ENCODE measurements at regions not wholly inside any gene's neighbourhood (a gene's known extent, or its start where the extent isn't known, plus 50 kb on each side); places are given as distances from the start of the nearest gene placed in this dataset.
A peak's percentile ranks its signal among the peaks of the same experiment; 100 is the strongest.

GRCh38 chr5:155211764-155212163, 198.2 kb downstream of the KIF4B start:
- DNase-seq, result no peak

- peak; percentile 42 to 54 for DNase-seq
Measured at GRCh38 chr5:155222393-155222792, 208.8 kb downstream of the KIF4B start.

- no peak for DNase-seq
Measured at GRCh38 chr5:155229135-155229534, 215.6 kb downstream of the KIF4B start.

- no peak for DNase-seq
Measured at GRCh38 chr5:155239803-155240202, 226.2 kb downstream of the KIF4B start.

- DNase-seq, result no peak
Measured at GRCh38 chr5:155250596-155250995, 237.0 kb downstream of the KIF4B start.

- no peak for DNase-seq
Measured at GRCh38 chr5:155252025-155252424, 238.5 kb downstream of the KIF4B start.

DNA sequence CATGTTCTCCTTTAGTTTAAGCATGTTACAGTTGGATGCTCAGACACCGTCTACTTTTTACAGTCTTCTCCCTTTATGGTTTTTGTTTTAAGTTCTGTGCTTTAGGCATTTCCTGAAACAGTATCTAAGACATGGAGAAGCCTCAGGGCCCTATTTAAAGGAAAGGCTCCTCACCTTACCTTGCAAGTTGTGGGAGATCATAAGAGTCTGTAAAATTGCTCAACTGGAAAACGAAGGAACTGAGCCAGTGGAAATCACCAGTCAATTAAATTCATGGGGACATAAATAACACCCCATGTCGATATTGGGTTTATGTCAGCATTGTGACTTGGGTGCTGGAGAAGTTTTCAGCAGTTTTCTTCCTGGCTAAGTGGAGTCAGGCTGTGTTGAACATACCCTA, 239.2 kb downstream of the KIF4B start:
- no peak for DNase-seq

DNA sequence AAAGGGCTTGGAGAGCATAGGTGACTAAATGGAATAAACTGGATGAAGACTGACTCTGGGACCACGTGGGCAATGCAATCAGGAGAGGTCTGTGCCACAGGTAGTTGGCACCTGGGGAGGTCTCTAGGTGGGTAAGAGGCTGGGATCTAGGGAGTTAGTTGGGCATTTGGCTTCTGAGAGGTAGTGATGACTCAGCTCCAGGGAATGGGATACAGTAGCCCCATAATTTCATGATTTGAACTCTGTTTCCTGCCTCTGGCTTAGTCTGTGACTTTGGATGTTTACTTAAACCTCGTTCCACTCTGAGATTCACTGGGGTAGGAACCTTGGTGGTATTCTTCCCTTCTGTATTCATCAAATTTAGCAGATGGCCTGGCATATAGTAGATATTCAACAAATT, 240.8 kb downstream of the KIF4B start:
- no peak for DNase-seq

GRCh38 chr5:155258161-155258560, 244.6 kb downstream of the KIF4B start:
- DNase-seq, result peak; percentile 6 to 44

GRCh38 chr5:155259648-155260047, 246.1 kb downstream of the KIF4B start:
- no peak for DNase-seq

DNA sequence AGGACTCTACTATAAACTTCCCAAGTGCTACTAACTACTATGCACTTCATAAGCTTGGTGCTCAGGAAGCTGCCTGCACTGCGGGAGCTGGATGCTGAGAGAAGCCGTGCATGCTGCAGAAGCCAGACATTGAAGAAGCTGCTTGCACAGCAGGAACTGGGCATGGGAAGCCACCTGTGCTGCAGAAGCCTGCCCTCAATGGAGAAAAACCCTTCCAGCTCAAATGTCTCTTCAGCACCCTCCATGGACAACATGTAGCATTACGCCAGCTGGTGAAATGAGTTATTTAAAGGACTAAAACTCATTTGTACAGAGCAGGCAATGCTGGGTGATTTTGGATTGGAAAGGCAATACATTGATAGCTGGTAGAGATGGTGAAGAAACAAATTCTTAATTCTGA, 247.2 kb downstream of the KIF4B start:
- peak in 1 of 2 experiments; percentile 52 for DNase-seq

- no peak for DNase-seq
Measured at GRCh38 chr5:155263381-155263780, 249.8 kb downstream of the KIF4B start.

DNA sequence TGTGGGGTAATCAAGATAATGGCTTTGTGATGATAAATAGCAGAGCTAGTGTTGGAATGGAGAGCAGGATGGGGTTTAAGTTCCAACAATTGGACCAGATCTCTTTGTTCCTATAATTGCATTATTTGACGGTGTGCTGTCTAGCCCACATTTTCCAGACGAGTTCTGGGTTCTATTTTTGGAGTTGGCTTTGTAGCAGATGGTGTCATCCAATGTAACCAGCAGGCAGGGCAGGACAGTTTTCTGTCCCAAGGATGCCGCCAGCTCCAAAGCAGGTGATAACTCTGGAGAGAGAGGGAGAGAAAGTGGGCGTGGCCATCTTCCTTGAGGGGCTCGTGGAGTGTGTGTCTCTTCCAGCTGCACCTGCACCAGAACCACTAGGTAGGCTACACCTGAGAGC, 251.3 kb downstream of the KIF4B start:
- DNase-seq, result no peak

GRCh38 chr5:155268770-155269425, 255.3 kb downstream of the KIF4B start:
- DNase-seq, result no peak

DNA sequence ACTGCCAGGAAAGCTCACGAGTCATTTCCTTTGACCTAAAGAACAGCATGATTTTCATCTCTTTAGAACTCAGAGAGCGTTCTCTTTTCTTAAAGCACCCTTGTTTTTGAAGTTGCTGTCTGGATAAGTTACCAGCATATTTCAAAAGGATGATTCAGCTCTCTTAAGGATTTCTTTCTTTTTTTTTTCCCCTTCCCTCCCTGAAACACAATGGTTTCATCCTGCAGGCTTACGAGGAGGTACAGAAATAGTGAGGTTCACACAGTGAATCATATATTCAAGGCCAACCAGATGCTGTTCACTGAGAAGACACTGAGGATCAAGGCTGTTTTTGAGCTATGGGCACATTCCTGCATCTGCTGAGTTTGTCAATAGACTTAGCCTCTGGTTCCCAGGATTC, 257.2 kb downstream of the KIF4B start:
- no peak for DNase-seq

DNA sequence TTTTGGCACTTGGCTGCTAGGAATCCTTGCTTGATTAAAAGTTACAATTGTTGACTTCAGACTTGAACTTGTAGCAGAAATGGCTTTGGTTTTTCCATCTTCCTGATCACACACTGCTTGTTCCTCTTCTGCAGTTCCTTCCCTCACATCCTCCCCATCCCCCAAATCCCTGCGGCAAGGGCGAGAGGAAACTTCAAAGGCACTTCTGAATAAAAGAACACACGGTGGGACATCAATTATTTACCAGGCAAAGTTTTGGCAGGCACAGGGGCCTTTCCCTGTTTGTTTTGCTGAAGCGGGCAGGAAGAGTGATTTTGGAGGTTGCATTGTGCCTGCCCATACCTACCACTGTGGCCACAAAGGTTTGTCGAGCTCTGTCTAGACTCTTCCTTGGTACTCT, 260.9 kb downstream of the KIF4B start:
- DNase-seq, result peak in 1 of 2 experiments; percentile 36

DNA sequence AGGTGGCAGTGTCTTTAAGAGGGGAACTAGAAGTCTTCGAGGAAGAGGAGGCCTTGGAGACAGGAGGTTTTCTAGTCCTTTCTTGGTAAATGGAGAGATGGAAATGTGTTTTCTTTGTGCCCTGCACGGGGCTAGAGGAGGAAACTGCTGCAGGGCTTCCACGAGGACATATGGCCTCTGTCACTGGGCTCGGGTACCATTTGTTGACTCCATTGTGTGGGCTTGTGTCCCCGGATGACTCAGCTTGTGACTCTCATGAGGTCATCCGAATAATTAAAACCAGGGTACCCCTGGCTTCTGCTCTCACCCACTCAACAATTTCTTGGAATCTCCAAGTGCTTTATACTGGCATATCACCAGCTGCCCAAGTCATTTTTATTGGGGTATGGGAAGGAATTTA, 261.7 kb downstream of the KIF4B start:
- DNase-seq, result no peak

GRCh38 chr5:155276231-155276630, 262.7 kb downstream of the KIF4B start:
- no peak for DNase-seq

GRCh38 chr5:155278532-155278931, 265.0 kb downstream of the KIF4B start:
- no peak for DNase-seq

GRCh38 chr5:155282503-155283107, 269.1 kb downstream of the KIF4B start:
- no peak for DNase-seq

GRCh38 chr5:155285706-155286105, 272.2 kb downstream of the KIF4B start:
- DNase-seq, result no peak

- DNase-seq, result no peak
Measured at GRCh38 chr5:155290937-155291336, 277.4 kb downstream of the KIF4B start.

- no peak for DNase-seq
Measured at GRCh38 chr5:155293605-155294178, 280.1 kb downstream of the KIF4B start.

DNA sequence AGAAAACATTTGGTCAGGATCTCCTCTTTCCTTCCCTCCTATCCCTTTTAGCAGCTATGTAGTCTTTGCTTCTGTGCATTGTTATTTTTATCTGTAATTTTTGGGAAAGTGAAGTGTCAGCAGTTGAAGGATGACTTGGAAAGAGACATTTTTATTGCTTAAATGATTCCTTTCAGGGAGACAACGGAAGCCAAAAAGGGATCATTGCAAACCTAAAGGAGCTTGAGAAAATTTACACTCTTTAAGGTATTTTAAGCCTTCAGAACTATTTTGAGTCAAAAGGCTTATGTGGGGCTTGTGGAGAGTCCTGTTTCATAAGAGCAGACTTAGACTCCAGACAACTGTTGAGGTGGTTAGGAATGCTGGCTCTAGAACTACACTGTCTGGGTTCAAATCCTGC, 281.6 kb downstream of the KIF4B start:
- DNase-seq, result no peak
